ENCODE measurements at regions not wholly inside any gene's neighbourhood (a gene's known extent, or its start where the extent isn't known, plus 50 kb on each side); places are given as distances from the start of the nearest gene placed in this dataset.

- in situ Hi-C loops (cut with MboI; ENCODE audit: low sequenced_read_pairs) (loop anchor here (25.0 kb wide), 1 partner anchor 438 kb away; no protein-coding TSS in a partner anchor), dilution Hi-C loops (cut with HindIII; ENCODE audit: low sequenced_read_pairs, unreplicated experiment) (no loop called here), intact Hi-C loops (cut with micrococcal nuclease) (no loop called here)
- peak; percentile 61 for ATAC-seq (ENCODE audit: low read depth)
- Histone ChIP-seq H2AK5ac (ENCODE audit: low read depth, low read length) (no peak overlapping the region), H3K27me3 (ENCODE audit: control insufficient read depth, insufficient read depth, low read length) (no peaks in the 10 kb centered on the region), H3K4me1 (ENCODE audit: control insufficient read depth, insufficient read depth, low read length) (no peaks in the 10 kb centered on the region; the same call in 1 of the 2 replicates), H2AK9ac (replicated peaks; ENCODE audit: low read depth, low read length, poor library complexity) (no peak overlapping the region), H3K4ac (ENCODE audit: low read depth, low read length) (no peak overlapping the region), H3K36me3 (ENCODE audit: control insufficient read depth, insufficient read depth, low read length) (no peaks in the 10 kb centered on the region), H3K56ac (ENCODE audit: extremely low read depth, insufficient read depth, low read length) (no peak overlapping the region), H4K8ac (ENCODE audit: low read depth in 2 of 2, low read length in 2 of 2) (no peak overlapping the region), H4K20me1 (ENCODE audit: insufficient read depth, low read length) (0 out of 2 replicates have a peak, but pooled peaks cover 1% of the 10 kb centered on the region), H3K18ac (ENCODE audit: low read depth, low read length) (peak overlapping the region; percentile 2; the same call in 1 of the 2 replicates), H3K23ac (ENCODE audit: low read depth, low read length) (no peak overlapping the region; the same call in 1 of the 2 replicates), H2BK20ac (ENCODE audit: low read depth, low read length) (no peak overlapping the region), H3K14ac (replicated peaks; ENCODE audit: low read depth, low read length) (0 out of 2 replicates have a peak overlapping the region, but pooled peaks have one; percentile 19), H4K5ac (ENCODE audit: low read depth, low read length) (no peak overlapping the region), H3K9me3 (ENCODE audit: control insufficient read depth, insufficient read depth, low read length) (no peaks in the 10 kb centered on the region), H3K79me1 (ENCODE audit: low read depth in 1 of 2, low read length in 2 of 2) (peaks cover 30 to 60% of the 10 kb centered on the region in 2 experiments), H2BK120ac (ENCODE audit: low read depth, low read length) (no peak overlapping the region), H2BK5ac (ENCODE audit: low read depth, low read length, poor library complexity, severe bottlenecking) (no peak overlapping the region), H3K9me1 (ENCODE audit: insufficient read depth, low read length) (peaks cover 4% of the 10 kb centered on the region; the same call in 1 of the 2 replicates), H2BK15ac (ENCODE audit: low read depth, low read length) (no peak overlapping the region), H4K91ac (ENCODE audit: insufficient read depth, low read depth, low read length) (no peak overlapping the region), H3K4me3 (ENCODE audit: insufficient read depth, low read depth, low read length) (no peak overlapping the region), H2AFZ (replicated peaks; ENCODE audit: low read length, poor library complexity) (no peak overlapping the region), H3K27ac (ENCODE audit: insufficient read depth, low read length) (no peak overlapping the region), H3K9ac (ENCODE audit: low read depth, low read length) (no peak overlapping the region; the same call in 1 of the 2 replicates), H3K4me2 (ENCODE audit: low read depth, low read length) (peak overlapping the region; percentile 94; the same call in 1 of the 2 replicates)
- WGBS, 2 experiments (ENCODE audit: extremely low coverage in 2 of 2, insufficient read length in 1 of 2): no CpG with 5 or more reads among the region's 1 CpG
- DNase-seq: peak; percentile 35
- POLR2A ChIA-PET (ENCODE audit: unreplicated experiment): no interaction called here
- BruUV-seq (replicated peaks): no TSS peak
- CTCF ChIA-PET: no interaction called here
- TF ChIP-seq MAFK (IDR thresholded peaks at IDR 0.05; ENCODE audit: low read depth, low read length): no peak
- TF ChIP-seq CHD1 (IDR thresholded peaks at IDR 0.05; ENCODE audit: low read depth, low read length): no peak
- TF ChIP-seq RCOR1 (IDR thresholded peaks at IDR 0.05; ENCODE audit: insufficient replicate concordance, low read length): no peak
- TF ChIP-seq CEBPB (IDR thresholded peaks at IDR 0.05; ENCODE audit: low read depth, low read length): no peak
- no peak for TF ChIP-seq RFX5 (IDR thresholded peaks at IDR 0.05; ENCODE audit: low read depth, low read length)
- TF ChIP-seq CTCF (conservative IDR thresholded peaks at IDR 0.05; ENCODE audit: low read depth, low read length): no peak
- TF ChIP-seq USF2 (IDR thresholded peaks at IDR 0.05; ENCODE audit: low read depth, low read length): no peak
- TF ChIP-seq MXI1 (IDR thresholded peaks at IDR 0.05; ENCODE audit: borderline replicate concordance, low read depth, low read length): no peak
- no peak for TF ChIP-seq RAD21 (IDR thresholded peaks at IDR 0.05; ENCODE audit: low read length)
- no peak for TF ChIP-seq FOS (IDR thresholded peaks at IDR 0.05; ENCODE audit: low read depth, low read length)
- no peak for TF ChIP-seq MAZ (IDR thresholded peaks at IDR 0.05; ENCODE audit: borderline replicate concordance, low read depth, low read length)
- TF ChIP-seq SMC3 (IDR thresholded peaks at IDR 0.05; ENCODE audit: low read depth, low read length): no peak
- TF ChIP-seq ELK1 (IDR thresholded peaks at IDR 0.05; ENCODE audit: borderline replicate concordance, low read depth, low read length): no peak
- no peak for TF ChIP-seq POLR2A (IDR thresholded peaks at IDR 0.05; ENCODE audit: low read depth, low read length)
- TF ChIP-seq BHLHE40 (IDR thresholded peaks at IDR 0.05; ENCODE audit: low read depth, low read length): no peak
- no peak for TF ChIP-seq NFE2L2 (IDR thresholded peaks at IDR 0.05; ENCODE audit: low read depth, low read length)
Observed at GRCh38 chr12:24550609-24551008, 398.3 kb downstream of the BCAT1 start.

All from IMR-90 (cell line).